ENCODE measurements at regions not wholly inside any gene's neighbourhood (a gene's known extent, or its start where the extent isn't known, plus 50 kb on each side); places are given as distances from the start of the nearest gene placed in this dataset.

GRCh38 chrX:13917507-13917906 lies 100.6 kb upstream of the GPM6B start:
- no peaks in the 10 kb centered on the region for H3K27me3 ChIP-seq (replicated peaks in 1 of 4; ENCODE audit: control extremely low read depth in 1 of 4, control insufficient read depth in 3 of 4, insufficient read depth in 4 of 4, low read length in 3 of 4)
- H3K27me3 Mint-ChIP-seq, result no peaks in the 10 kb centered on the region

GRCh38 chrX:13911586-13911985 lies 94.7 kb upstream of the GPM6B start:
- POLR2A ChIA-PET, result no interaction called here
- intact Hi-C loops (cut with micrococcal nuclease), result no loop called here
- Histone ChIP-seq H3K79me2 (ENCODE audit: control insufficient read depth, insufficient read depth, low read length) (no peaks in the 10 kb centered on the region), H3K4me2 (replicated peaks; ENCODE audit: low read depth, low read length, poor library complexity, severe bottlenecking) (no peak overlapping the region), H3K27me3 (replicated peaks in 1 of 4; ENCODE audit: control extremely low read depth in 1 of 4, control insufficient read depth in 3 of 4, insufficient read depth in 4 of 4, low read length in 3 of 4) (no peaks in the 10 kb centered on the region), H3K27ac (ENCODE audit: low read length in 2 of 2) (no peak overlapping the region), H2AFZ (ENCODE audit: insufficient read depth, low read depth, low read length, poor library complexity, severe bottlenecking) (no peak overlapping the region), H3K36me3 (replicated peaks in 1 of 2; ENCODE audit: control extremely low read depth in 1 of 2, control insufficient read depth in 1 of 2, extremely low read depth in 1 of 2, insufficient read depth in 2 of 2, low read length in 1 of 2) (no peaks in the 10 kb centered on the region), H3K4me3 (ENCODE audit: control extremely low read depth in 1 of 5, extremely low read depth in 1 of 5, insufficient read depth in 1 of 5, low read depth in 2 of 5, low read length in 4 of 5) (no peak overlapping the region), H3K4me1 (ENCODE audit: control insufficient read depth in 2 of 2, insufficient read depth in 2 of 2, low read length in 2 of 2) (no peaks in the 10 kb centered on the region), H4K20me1 (ENCODE audit: control insufficient read depth, insufficient read depth, low read length, poor library complexity, severe bottlenecking) (no peaks in the 10 kb centered on the region), H3K9me3 (ENCODE audit: control extremely low read depth in 1 of 3, control insufficient read depth in 2 of 3, insufficient read depth in 1 of 3, low read length in 2 of 3) (no peaks in the 10 kb centered on the region), H3K9ac (ENCODE audit: low read length) (no peak overlapping the region)
- DNase-seq (no peak), ATAC-seq (ENCODE audit: low read depth) (no peak)
- Mint-ChIP-seq H3K4me1 (no peaks in the 10 kb centered on the region), H3K27ac (no peak overlapping the region), H3K4me3 (no peak overlapping the region), H3K27me3 (no peaks in the 10 kb centered on the region), H3K9me3 (ENCODE audit: insufficient read depth) (no peaks in the 10 kb centered on the region)
- WGBS (ENCODE audit: insufficient coverage), result no CpG with 5 or more reads among the region's 1 CpG
- TF ChIP-seq CTCF (IDR thresholded peaks at IDR 0.05), result no peak
- no peak for TF ChIP-seq EZH2 (IDR thresholded peaks at IDR 0.05; ENCODE audit: borderline replicate concordance, insufficient read depth, low read depth, low read length, poor library complexity, severe bottlenecking)
- CTCF ChIA-PET, result no interaction called here

More at GRCh38 chrX:13917507-13917906, 100.6 kb upstream of the GPM6B start:
- Histone ChIP-seq H3K4me2 (replicated peaks; ENCODE audit: low read depth, low read length, poor library complexity, severe bottlenecking) (no peak overlapping the region), H3K9me3 (ENCODE audit: control extremely low read depth in 1 of 3, control insufficient read depth in 2 of 3, insufficient read depth in 1 of 3, low read length in 2 of 3) (no peaks in the 10 kb centered on the region), H3K4me1 (ENCODE audit: control insufficient read depth in 2 of 2, insufficient read depth in 2 of 2, low read length in 2 of 2) (no peaks in the 10 kb centered on the region), H3K4me3 (ENCODE audit: control extremely low read depth in 1 of 5, extremely low read depth in 1 of 5, insufficient read depth in 1 of 5, low read depth in 2 of 5, low read length in 4 of 5) (no peak overlapping the region), H4K20me1 (ENCODE audit: control insufficient read depth, insufficient read depth, low read length, poor library complexity, severe bottlenecking) (no peaks in the 10 kb centered on the region), H3K36me3 (replicated peaks in 1 of 2; ENCODE audit: control extremely low read depth in 1 of 2, control insufficient read depth in 1 of 2, extremely low read depth in 1 of 2, insufficient read depth in 2 of 2, low read length in 1 of 2) (no peaks in the 10 kb centered on the region), H3K79me2 (ENCODE audit: control insufficient read depth, insufficient read depth, low read length) (no peaks in the 10 kb centered on the region), H3K9ac (ENCODE audit: low read length) (no peak overlapping the region), H2AFZ (ENCODE audit: insufficient read depth, low read depth, low read length, poor library complexity, severe bottlenecking) (no peak overlapping the region), H3K27ac (ENCODE audit: low read length in 2 of 2) (no peak overlapping the region)
- Mint-ChIP-seq H3K9me3 (ENCODE audit: insufficient read depth) (no peaks in the 10 kb centered on the region), H3K4me3 (no peak overlapping the region), H3K27ac (no peak overlapping the region), H3K4me1 (no peaks in the 10 kb centered on the region)
- CTCF ChIA-PET, result no interaction called here
- TF ChIP-seq EZH2 (IDR thresholded peaks at IDR 0.05; ENCODE audit: borderline replicate concordance, insufficient read depth, low read depth, low read length, poor library complexity, severe bottlenecking) (no peak), CTCF (IDR thresholded peaks at IDR 0.05) (no peak)
- POLR2A ChIA-PET, result no interaction called here
- WGBS (ENCODE audit: insufficient coverage), result no CpG with 5 or more reads among the region's 2 CpGs
- DNase-seq (no peak), ATAC-seq (ENCODE audit: low read depth) (no peak)
- intact Hi-C loops (cut with micrococcal nuclease), result no loop called here

Data from B cell (primary cell).